GM23248 (cell line): ENCODE measurements at regions not wholly inside any gene's neighbourhood (a gene's known extent, or its start where the extent isn't known, plus 50 kb on each side); places are given as distances from the start of the nearest gene placed in this dataset.

ENCODE experiments used
- EZH2 ChIP-seq: fragments of 200-600 bp; sonication (generic); IDR thresholded peaks from 2 replicates; pipeline ENCODE4 v1.6.1; 2018; ENCODE audit warnings: antibody characterized with exemption, mild to moderate bottlenecking; ENCODE audit not compliant: insufficient read depth, poor library complexity, severe bottlenecking
- EZH2phosphoT487 ChIP-seq: fragments of 200-600 bp; sonication (generic); IDR thresholded peaks from 2 replicates; pipeline ENCODE4 v1.6.1; 2018; ENCODE audit warnings: antibody characterized with exemption, moderate library complexity, mild to moderate bottlenecking, low read depth; ENCODE audit not compliant: insufficient read depth

DNA sequence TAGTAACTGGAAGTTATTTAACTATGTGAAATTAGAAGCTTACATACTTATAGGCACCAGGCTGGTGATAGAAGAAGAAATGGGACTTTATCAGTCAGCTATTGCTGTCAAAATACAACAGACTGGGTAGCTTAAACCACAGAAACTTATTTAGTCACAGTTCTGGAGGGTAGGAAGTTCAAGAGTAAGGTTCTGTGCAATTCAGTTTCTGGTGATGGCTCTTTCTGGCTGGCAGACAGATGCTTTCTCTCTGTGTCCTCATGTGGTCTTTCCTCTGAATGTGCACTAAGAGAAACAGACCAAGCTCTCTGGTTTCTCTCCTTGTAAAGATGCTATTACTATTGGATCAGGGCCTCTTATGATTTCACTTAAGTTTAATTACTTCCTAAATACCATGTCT, 92.1 kb upstream of the ANKRD50 start:
- TF ChIP-seq EZH2 (no peak), EZH2phosphoT487 (no peak)
